ENCODE measurements at regions not wholly inside any gene's neighbourhood (a gene's known extent, or its start where the extent isn't known, plus 50 kb on each side); places are given as distances from the start of the nearest gene placed in this dataset.

DNA sequence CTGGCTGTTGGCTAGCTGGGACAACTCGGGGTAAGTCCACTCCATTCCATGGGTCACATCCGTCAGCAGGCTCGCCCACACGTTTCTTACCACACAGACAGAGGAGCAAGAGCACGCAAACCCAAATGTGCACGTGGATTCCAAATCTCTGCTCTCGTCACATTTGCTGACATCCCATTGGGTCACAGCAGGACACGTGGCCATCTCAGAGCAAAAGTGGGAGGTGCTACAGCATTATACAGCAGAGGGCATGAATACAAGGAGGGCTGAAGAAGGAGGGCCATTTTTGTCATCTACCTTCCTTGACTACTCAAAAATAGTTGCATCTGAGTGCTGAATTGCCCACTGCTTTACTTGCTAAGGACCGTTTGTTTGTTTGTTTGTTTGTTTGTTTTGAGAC lies 84.7 kb downstream of the RBBP6 start:
- TF ChIP-seq, protein P1, sequence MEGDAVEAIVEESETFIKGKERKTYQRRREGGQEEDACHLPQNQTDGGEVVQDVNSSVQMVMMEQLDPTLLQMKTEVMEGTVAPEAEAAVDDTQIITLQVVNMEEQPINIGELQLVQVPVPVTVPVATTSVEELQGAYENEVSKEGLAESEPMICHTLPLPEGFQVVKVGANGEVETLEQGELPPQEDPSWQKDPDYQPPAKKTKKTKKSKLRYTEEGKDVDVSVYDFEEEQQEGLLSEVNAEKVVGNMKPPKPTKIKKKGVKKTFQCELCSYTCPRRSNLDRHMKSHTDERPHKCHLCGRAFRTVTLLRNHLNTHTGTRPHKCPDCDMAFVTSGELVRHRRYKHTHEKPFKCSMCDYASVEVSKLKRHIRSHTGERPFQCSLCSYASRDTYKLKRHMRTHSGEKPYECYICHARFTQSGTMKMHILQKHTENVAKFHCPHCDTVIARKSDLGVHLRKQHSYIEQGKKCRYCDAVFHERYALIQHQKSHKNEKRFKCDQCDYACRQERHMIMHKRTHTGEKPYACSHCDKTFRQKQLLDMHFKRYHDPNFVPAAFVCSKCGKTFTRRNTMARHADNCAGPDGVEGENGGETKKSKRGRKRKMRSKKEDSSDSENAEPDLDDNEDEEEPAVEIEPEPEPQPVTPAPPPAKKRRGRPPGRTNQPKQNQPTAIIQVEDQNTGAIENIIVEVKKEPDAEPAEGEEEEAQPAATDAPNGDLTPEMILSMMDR (IDR thresholded peaks at IDR 0.05; ENCODE audit: borderline replicate concordance, extremely low read depth, insufficient read depth): no peak
- no peaks in the 10 kb centered on the region for H3K4me1 ChIP-seq (ENCODE audit: control insufficient read depth in 2 of 3, insufficient read depth in 2 of 3, low read depth in 1 of 3, low read length in 3 of 3)
- H3K36me3 ChIP-seq (ENCODE audit: control insufficient read depth in 2 of 3, insufficient read depth in 3 of 3, low read length in 3 of 3): no peaks in the 10 kb centered on the region
- no peaks in the 10 kb centered on the region for H3K27me3 ChIP-seq (ENCODE audit: control insufficient read depth, insufficient read depth, low read length)
- no peak overlapping the region for H3K4me3 ChIP-seq (ENCODE audit: low read length in 3 of 3)
- intact Hi-C loops (cut with DNase I): no loop called here
- FAIRE-seq (no peak), DNase-seq (no peak)
- no peak overlapping the region for H3K27ac ChIP-seq (ENCODE audit: low read depth in 2 of 2, low read length in 2 of 2)
- H3K9ac ChIP-seq (ENCODE audit: low read length in 3 of 3): no peak overlapping the region
- no peaks in the 10 kb centered on the region for H3K9me3 ChIP-seq (ENCODE audit: control insufficient read depth in 2 of 3, insufficient read depth in 1 of 3, low read length in 3 of 3)

DNA sequence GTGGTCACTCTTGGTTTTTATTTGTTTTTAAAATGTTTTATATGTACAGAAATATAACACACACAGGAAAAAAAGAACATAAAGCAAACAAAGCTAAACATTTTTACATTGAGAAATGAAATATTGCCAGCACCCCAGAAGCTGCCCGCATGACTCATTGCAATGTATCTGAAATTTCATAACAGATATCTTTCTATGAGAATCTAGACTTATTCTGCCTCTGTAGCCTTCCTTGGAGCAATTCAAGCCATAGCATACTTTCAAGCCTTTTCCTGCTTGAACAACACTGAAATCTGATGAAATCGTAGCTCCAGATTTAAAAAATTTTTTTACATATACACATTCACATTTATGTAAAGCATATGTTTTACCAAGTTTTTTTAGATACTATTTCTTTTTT lies 86.9 kb downstream of the RBBP6 start:
- intact Hi-C loops (cut with DNase I): no loop called here
- H3K27me3 ChIP-seq (ENCODE audit: control insufficient read depth, insufficient read depth, low read length): no peaks in the 10 kb centered on the region
- no peaks in the 10 kb centered on the region for H3K36me3 ChIP-seq (ENCODE audit: control insufficient read depth in 2 of 3, insufficient read depth in 3 of 3, low read length in 3 of 3)
- TF ChIP-seq, protein P1 (IDR thresholded peaks at IDR 0.05; ENCODE audit: borderline replicate concordance, extremely low read depth, insufficient read depth): no peak
- H3K27ac ChIP-seq (ENCODE audit: low read depth in 2 of 2, low read length in 2 of 2): no peak overlapping the region
- FAIRE-seq (no peak), DNase-seq (no peak)
- no peak overlapping the region for H3K9ac ChIP-seq (ENCODE audit: low read length in 3 of 3)
- no peaks in the 10 kb centered on the region for H3K4me1 ChIP-seq (ENCODE audit: control insufficient read depth in 2 of 3, insufficient read depth in 2 of 3, low read depth in 1 of 3, low read length in 3 of 3)
- no peak overlapping the region for H3K4me3 ChIP-seq (ENCODE audit: low read length in 3 of 3)
- H3K9me3 ChIP-seq (ENCODE audit: control insufficient read depth in 2 of 3, insufficient read depth in 1 of 3, low read length in 3 of 3): no peaks in the 10 kb centered on the region

GRCh38 chr16:24634919-24635318 lies 94.5 kb upstream of the TNRC6A start:
- Histone ChIP-seq H3K4me1 (ENCODE audit: control insufficient read depth in 2 of 3, insufficient read depth in 2 of 3, low read depth in 1 of 3, low read length in 3 of 3) (peaks cover 0 to 12% (median 2%) of the 10 kb centered on the region in 3 donors), H3K4me3 (ENCODE audit: low read length in 3 of 3) (no peak overlapping the region), H3K27ac (ENCODE audit: low read depth in 2 of 2, low read length in 2 of 2) (no peak overlapping the region), H3K9me3 (ENCODE audit: control insufficient read depth in 2 of 3, insufficient read depth in 1 of 3, low read length in 3 of 3) (no peaks in the 10 kb centered on the region), H3K9ac (ENCODE audit: low read length in 3 of 3) (no peak overlapping the region), H3K36me3 (ENCODE audit: control insufficient read depth in 2 of 3, insufficient read depth in 3 of 3, low read length in 3 of 3) (no peaks in the 10 kb centered on the region), H3K27me3 (ENCODE audit: control insufficient read depth, insufficient read depth, low read length) (no peaks in the 10 kb centered on the region)
- TF ChIP-seq, protein P1 (IDR thresholded peaks at IDR 0.05; ENCODE audit: borderline replicate concordance, extremely low read depth, insufficient read depth): no peak
- no peak for DNase-seq
- intact Hi-C loops (cut with DNase I): no loop called here
- no peak for FAIRE-seq
